ENCODE measurements at regions not wholly inside any gene's neighbourhood (a gene's known extent, or its start where the extent isn't known, plus 50 kb on each side); places are given as distances from the start of the nearest gene placed in this dataset.
"Not testable (repeated sequence)": the region's sequence is repeated elsewhere in the genome, so short reads cannot be mapped to it uniquely, and the experiment has no call there.

DNA sequence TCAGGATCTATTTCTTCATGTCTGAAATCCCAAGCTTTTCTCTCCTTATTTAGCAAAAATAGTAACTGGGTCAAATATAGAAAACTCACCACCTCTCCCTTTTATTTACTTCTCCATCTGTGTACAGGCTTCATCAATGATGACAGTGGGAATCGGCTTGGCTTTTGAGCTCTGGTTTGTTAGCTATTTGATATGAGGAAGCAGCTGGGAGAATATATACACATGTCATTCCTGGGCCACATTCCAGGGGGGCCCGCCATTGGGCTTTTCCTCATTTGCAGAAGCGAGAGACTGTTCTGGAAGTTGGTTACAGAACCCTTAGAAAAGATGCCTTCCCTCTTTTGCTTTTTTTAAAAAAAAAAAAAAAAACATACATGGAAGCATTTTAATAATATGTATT is 107.4 kb upstream of the F9 start:
- TF ChIP-seq CTCF (conservative IDR thresholded peaks at IDR 0.05; ENCODE audit: low read length), result no peak
- no peak for TF ChIP-seq EZH2phosphoT487 (IDR thresholded peaks at IDR 0.05; ENCODE audit: borderline replicate concordance, low read depth, low read length)
- CTCF ChIA-PET (ENCODE audit: unreplicated experiment), result no interaction called here
- Histone ChIP-seq H3K27ac (ENCODE audit: low read depth, low read length, poor library complexity, severe bottlenecking) (no peak overlapping the region), H3K4me2 (ENCODE audit: low read length) (no peak overlapping the region), H3K9me3 (ENCODE audit: low read length) (no peaks in the 10 kb centered on the region), H2AFZ (ENCODE audit: low read length) (no peak overlapping the region), H3K4me3 (ENCODE audit: low read depth, low read length, poor library complexity, severe bottlenecking) (no peak overlapping the region), H3K9me2 (ENCODE audit: insufficient read depth, low read length) (no peaks in the 10 kb centered on the region), H3K4me1 (ENCODE audit: insufficient read depth, low read length, poor library complexity, severe bottlenecking) (no peaks in the 10 kb centered on the region), H4K20me1 (ENCODE audit: insufficient read depth, low read length) (no peaks in the 10 kb centered on the region), H3K79me2 (ENCODE audit: insufficient read depth, low read depth, low read length) (no peaks in the 10 kb centered on the region), H3K36me3 (ENCODE audit: insufficient read depth, low read length) (no peaks in the 10 kb centered on the region)
- DNase-seq (ENCODE audit: low spot score), result no peak
- intact Hi-C loops (cut with micrococcal nuclease; ENCODE audit: unreplicated experiment), result no loop called here
- POLR2A ChIA-PET, result interaction anchor here (0.7 kb wide), 1 partner anchor 620 kb away, joined by 3 read pairs; no protein-coding TSS in a partner anchor
- BruUV-seq (replicated peaks), result no TSS peak

DNA sequence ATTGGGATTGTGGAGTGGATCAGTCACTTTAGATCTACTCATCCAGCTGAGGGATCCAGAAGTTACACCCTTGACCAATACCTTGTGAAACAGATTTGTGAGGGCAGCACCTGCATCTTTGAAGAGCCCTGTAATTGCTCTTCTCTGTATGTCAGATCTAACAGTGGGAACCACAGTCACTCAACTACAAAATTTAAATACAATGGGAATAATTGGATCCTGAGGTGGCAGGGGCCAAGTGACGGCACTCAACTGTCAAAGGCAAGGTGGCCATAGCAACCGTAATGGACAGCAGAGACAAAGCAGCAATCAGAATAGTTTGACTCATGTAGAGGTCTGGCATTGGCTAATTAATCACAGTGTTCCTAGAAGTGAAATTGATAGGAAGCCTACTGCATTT is 132.3 kb upstream of the F9 start:
- POLR2A ChIA-PET; H3K4me3 ChIP-seq (ENCODE audit: low read depth, low read length, poor library complexity, severe bottlenecking): not testable (repeated sequence)

DNA sequence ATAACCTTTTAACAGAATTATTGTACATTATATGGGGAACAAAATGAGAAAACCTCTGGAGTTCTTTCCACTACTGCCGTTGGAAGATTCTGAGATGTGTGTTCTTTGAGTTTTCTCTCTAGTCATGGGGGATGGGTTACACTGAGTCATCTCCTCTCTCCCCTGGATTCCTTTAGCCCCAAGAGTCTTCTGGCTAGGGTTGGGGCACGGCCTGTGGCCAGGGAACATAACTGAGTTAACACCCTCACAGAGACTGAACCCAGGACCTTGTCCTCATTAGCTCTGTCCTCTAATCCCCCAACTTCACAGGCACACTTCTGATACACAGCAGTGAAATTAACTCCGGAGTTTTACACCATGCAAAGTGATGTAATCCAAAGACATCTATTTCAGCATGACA is 142.3 kb upstream of the F9 start:
- H4K20me1 ChIP-seq (ENCODE audit: insufficient read depth, low read length), result no peaks in the 10 kb centered on the region

More for the DNA sequence above, 132.3 kb upstream of the F9 start:
- H3K79me2 ChIP-seq (ENCODE audit: insufficient read depth, low read depth, low read length); H3K9me2 ChIP-seq (ENCODE audit: insufficient read depth, low read length); CTCF ChIA-PET (ENCODE audit: unreplicated experiment); H3K27ac ChIP-seq (ENCODE audit: low read depth, low read length, poor library complexity, severe bottlenecking); H3K9me3 ChIP-seq (ENCODE audit: low read length); H3K4me1 ChIP-seq (ENCODE audit: insufficient read depth, low read length, poor library complexity, severe bottlenecking); H4K20me1 ChIP-seq (ENCODE audit: insufficient read depth, low read length); intact Hi-C loops (cut with micrococcal nuclease; ENCODE audit: unreplicated experiment); H2AFZ ChIP-seq (ENCODE audit: low read length); H3K4me2 ChIP-seq (ENCODE audit: low read length); DNase-seq (ENCODE audit: low spot score); BruUV-seq (replicated peaks); H3K36me3 ChIP-seq (ENCODE audit: insufficient read depth, low read length): not testable (repeated sequence)

More for the DNA sequence above, 142.3 kb upstream of the F9 start:
- no peaks in the 10 kb centered on the region for H3K4me1 ChIP-seq (ENCODE audit: insufficient read depth, low read length, poor library complexity, severe bottlenecking)
- DNase-seq (ENCODE audit: low spot score), result no peak
- POLR2A ChIA-PET, result no interaction called here
- H2AFZ ChIP-seq (ENCODE audit: low read length), result no peak overlapping the region
- H3K79me2 ChIP-seq (ENCODE audit: insufficient read depth, low read depth, low read length), result no peaks in the 10 kb centered on the region
- no peaks in the 10 kb centered on the region for H3K9me3 ChIP-seq (ENCODE audit: low read length)
- no TSS peak for BruUV-seq (replicated peaks)
- H3K36me3 ChIP-seq (ENCODE audit: insufficient read depth, low read length), result no peaks in the 10 kb centered on the region
- H3K9me2 ChIP-seq (ENCODE audit: insufficient read depth, low read length), result no peaks in the 10 kb centered on the region
- intact Hi-C loops (cut with micrococcal nuclease; ENCODE audit: unreplicated experiment), result no loop called here
- TF ChIP-seq EZH2phosphoT487 (IDR thresholded peaks at IDR 0.05; ENCODE audit: borderline replicate concordance, low read depth, low read length) (no peak), CTCF (conservative IDR thresholded peaks at IDR 0.05; ENCODE audit: low read length) (no peak)
- no peak overlapping the region for H3K4me2 ChIP-seq (ENCODE audit: low read length)
- CTCF ChIA-PET (ENCODE audit: unreplicated experiment), result no interaction called here
- H3K27ac ChIP-seq (ENCODE audit: low read depth, low read length, poor library complexity, severe bottlenecking), result no peak overlapping the region
- no peak overlapping the region for H3K4me3 ChIP-seq (ENCODE audit: low read depth, low read length, poor library complexity, severe bottlenecking)
